H1 (cell line): ENCODE measurements at regions not wholly inside any gene's neighbourhood (a gene's known extent, or its start where the extent isn't known, plus 50 kb on each side); places are given as distances from the start of the nearest gene placed in this dataset.

Experiments
- ASH2L ChIP-seq: fragments of 200-600, 300-600 bp; sonication (generic); IDR thresholded peaks from one replicate; pipeline ENCODE4 v1.7.1; 2017; ENCODE audit warnings: low read length
- ATF3 ChIP-seq: IDR thresholded peaks from 2 replicates; pipeline ENCODE4 v1.6.1; 2011; ENCODE audit warnings: low read depth, mild to moderate bottlenecking, low read length; ENCODE audit not compliant: insufficient read depth
- BACH1 ChIP-seq: IDR thresholded peaks from 2 replicates; pipeline ENCODE4 v1.6.1; 2012; ENCODE audit warnings: low read length, improper control_type of control experiment
- BCL11A ChIP-seq, 2 experiments: IDR thresholded peaks; one replicate each; pipeline ENCODE4 v1.6.1; 2011; ENCODE audit warnings: low read depth in 2 of 2, low read length in 2 of 2, mild to moderate bottlenecking in 2 of 2
- BRCA1 ChIP-seq: IDR thresholded peaks from 2 replicates; pipeline ENCODE4 v1.6.1; 2012; ENCODE audit warnings: low read depth, low read length, improper control_type of control experiment
- CHD7 ChIP-seq: fragments of 300-600 bp; sonication (generic); IDR thresholded peaks from 2 replicates; pipeline ENCODE4 v1.7.1; 2012; ENCODE audit warnings: low read length, moderate library complexity, mild to moderate bottlenecking, inconsistent platforms; ENCODE audit not compliant: insufficient replicate concordance
- JUN ChIP-seq: IDR thresholded peaks from 2 replicates; pipeline ENCODE4 v1.6.1; 2011; ENCODE audit warnings: low read depth, mild to moderate bottlenecking, improper control_type of control experiment, low read length
- SIX5 ChIP-seq: IDR thresholded peaks from 2 replicates; pipeline ENCODE4 v1.6.1; 2011; ENCODE audit warnings: mild to moderate bottlenecking, low read depth, low read length
- SP2 ChIP-seq: IDR thresholded peaks from 2 replicates; pipeline ENCODE4 v1.6.1; 2012; ENCODE audit warnings: mild to moderate bottlenecking, low read length, inconsistent platforms
- TBP ChIP-seq: IDR thresholded peaks from 2 replicates; pipeline ENCODE4 v1.6.1; 2011; ENCODE audit warnings: low read depth, low read length, improper control_type of control experiment
- ZNF274 ChIP-seq: IDR thresholded peaks from 2 replicates; pipeline ENCODE4 v1.7.0; 2012; ENCODE audit warnings: low read length, borderline replicate concordance; ENCODE audit errors: extremely low read depth

- TF ChIP-seq CHD7 (no peak), BACH1 (no peak), ASH2L (no peak), BCL11A (IDR thresholded peaks at IDR 0.05; ENCODE audit: low read depth in 2 of 2, low read length in 2 of 2) (no peak), JUN (no peak), BRCA1 (no peak), ATF3 (no peak), ZNF274 (no peak), TBP (no peak), SIX5 (no peak), SP2 (no peak)
Observed at GRCh38 chr4:153061971-153062370, 125.8 kb downstream of the FHDC1 start (continued).
